Transverse colon (tissue), 4 donors: ENCODE measurements at regions not wholly inside any gene's neighbourhood (a gene's known extent, or its start where the extent isn't known, plus 50 kb on each side); places are given as distances from the start of the nearest gene placed in this dataset.

ENCODE experiments used
- DNase-seq: peaks from one replicate; pipeline ENCODE4 v3.0.0-alpha.2; 2019
- H3K27ac ChIP-seq, 4 donors: fragments of 200-600 bp; sonication (generic); 2 replicates each; pipeline ENCODE4 v1.5.1; 2016 to 2018; ENCODE audit warnings: inconsistent platforms in 4 of 4
- H3K27me3 ChIP-seq: fragments of 200-600 bp; sonication (generic); 2 replicates; pipeline ENCODE4 v1.5.1; 2017; ENCODE audit warnings: inconsistent platforms
- H3K36me3 ChIP-seq, 4 donors: fragments of 200-600 bp; sonication (generic); 2 replicates each; pipeline ENCODE4 v1.5.1; 2017 to 2019; ENCODE audit warnings: inconsistent platforms in 4 of 4
- H3K4me1 ChIP-seq, 4 donors: fragments of 200-600 bp; sonication (generic); 2 replicates each; pipeline ENCODE4 v1.5.1; 2017 to 2020; ENCODE audit warnings: inconsistent platforms in 4 of 4
- H3K4me3 ChIP-seq, 4 donors: fragments of 200-600 bp; sonication (generic); 1 replicate in 1 of 4; 2 replicates in 3 of 4; pipeline versions ENCODE4 v1.5.1 to v1.6.1; 2017 to 2019; ENCODE audit warnings: inconsistent platforms in 4 of 4
- H3K9me3 ChIP-seq, 2 donors: fragments of 200-600 bp; sonication (generic); 2 replicates each; pipeline ENCODE4 v1.5.1; 2017 to 2019; ENCODE audit warnings: inconsistent platforms in 2 of 2
- EP300 ChIP-seq: sonication (generic); formaldehyde crosslinking; IDR thresholded peaks from one replicate; pipeline ENCODE4 v1.6.1; 2017; ENCODE audit warnings: antibody characterized with exemption, low read depth
- POLR2A ChIP-seq: fragments of 450-650 bp; IDR thresholded peaks from one replicate; pipeline ENCODE4 v1.6.1; 2016; ENCODE audit warnings: antibody characterized with exemption, mild to moderate bottlenecking, moderate library complexity
- POLR2AphosphoS5 ChIP-seq, 3 donors: sonication (generic); formaldehyde crosslinking; IDR thresholded peaks; one replicate each; pipeline ENCODE4 v1.6.1; 2016; ENCODE audit warnings: antibody characterized with exemption in 3 of 3
- WGBS, 2 donors: methylation state at CpG; one replicate each; pipeline ENCODE4 v1.1.5; 2018; ENCODE audit warnings: low coverage in 1 of 2; 5-methylcytosine and 5-hydroxymethylcytosine counted together
- in situ Hi-C, 4 donors: fragments of 200-750 bp; cut with MboI; loops; one replicate each; pipeline versions ENCODE4 v1.15.0 to v1.15.1; 2017; ENCODE audit warnings: low sequenced_read_pairs in 3 of 4, low pct_ligation_motif_present in 1 of 4, low pct_unique_long_range_greater_than_20kb in 1 of 4
- intact Hi-C: fragments of 100-400 bp; cut with DNase I; formaldehyde crosslinking; loops from one replicate; pipeline ENCODE4 v1.15.1; 2023; ENCODE audit warnings: low total_unique reads
- TF ChIP-seq, protein P1 (sequence below), 5 experiments: fragments of 200-600 bp in 3 of 5; fragments of 450-650 bp in 2 of 5; sonication (generic) in 3 of 5; IDR thresholded peaks; 1 replicate in 2 of 5; 2 replicates in 3 of 5; pipeline ENCODE4 v1.5.1; 2016 to 2017; ENCODE audit warnings: antibody characterized with exemption in 5 of 5, inconsistent platforms in 3 of 5, mild to moderate bottlenecking in 2 of 5, moderate library complexity in 1 of 5

DNA sequence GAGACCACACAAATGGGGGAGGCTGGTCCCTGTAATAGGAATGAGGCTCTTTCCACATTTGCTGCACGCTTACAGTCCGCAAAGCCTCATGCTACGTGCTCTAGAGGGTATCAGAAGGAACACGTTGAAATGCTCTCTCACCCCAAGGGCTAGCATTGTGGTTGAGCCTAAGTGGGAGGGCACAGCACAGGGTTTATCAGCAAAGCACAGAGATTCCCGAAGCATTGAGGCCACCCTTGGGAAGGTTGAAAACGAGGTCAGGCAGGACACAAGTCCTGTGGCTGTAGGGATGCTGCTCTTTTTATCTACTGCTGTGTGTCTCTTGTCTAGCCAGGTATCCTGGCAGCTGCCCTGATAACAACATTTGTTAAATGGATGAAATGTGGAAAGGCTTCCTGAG is 378.3 kb downstream of the EN1 start:
- Histone ChIP-seq H3K36me3 (no peaks in the 10 kb centered on the region), H3K9me3 (no peaks in the 10 kb centered on the region), H3K4me3 (no peak overlapping the region), H3K27ac (no peak overlapping the region), H3K4me1 (no peaks in the 10 kb centered on the region), H3K27me3 (peaks cover 2% of the 10 kb centered on the region)
- TF ChIP-seq POLR2AphosphoS5 (IDR thresholded peaks at IDR 0.05) (no peak), POLR2A (no peak), EP300 (no peak)
- TF ChIP-seq, protein P1, sequence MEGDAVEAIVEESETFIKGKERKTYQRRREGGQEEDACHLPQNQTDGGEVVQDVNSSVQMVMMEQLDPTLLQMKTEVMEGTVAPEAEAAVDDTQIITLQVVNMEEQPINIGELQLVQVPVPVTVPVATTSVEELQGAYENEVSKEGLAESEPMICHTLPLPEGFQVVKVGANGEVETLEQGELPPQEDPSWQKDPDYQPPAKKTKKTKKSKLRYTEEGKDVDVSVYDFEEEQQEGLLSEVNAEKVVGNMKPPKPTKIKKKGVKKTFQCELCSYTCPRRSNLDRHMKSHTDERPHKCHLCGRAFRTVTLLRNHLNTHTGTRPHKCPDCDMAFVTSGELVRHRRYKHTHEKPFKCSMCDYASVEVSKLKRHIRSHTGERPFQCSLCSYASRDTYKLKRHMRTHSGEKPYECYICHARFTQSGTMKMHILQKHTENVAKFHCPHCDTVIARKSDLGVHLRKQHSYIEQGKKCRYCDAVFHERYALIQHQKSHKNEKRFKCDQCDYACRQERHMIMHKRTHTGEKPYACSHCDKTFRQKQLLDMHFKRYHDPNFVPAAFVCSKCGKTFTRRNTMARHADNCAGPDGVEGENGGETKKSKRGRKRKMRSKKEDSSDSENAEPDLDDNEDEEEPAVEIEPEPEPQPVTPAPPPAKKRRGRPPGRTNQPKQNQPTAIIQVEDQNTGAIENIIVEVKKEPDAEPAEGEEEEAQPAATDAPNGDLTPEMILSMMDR (IDR thresholded peaks at IDR 0.05): no peak
- no peak for DNase-seq
- 61 to 74% methylated on average over 3 to 6 of the region's 6 CpGs for WGBS, 2 donors
- intact Hi-C loops: no loop called here
- in situ Hi-C loops: no loop called here

DNA sequence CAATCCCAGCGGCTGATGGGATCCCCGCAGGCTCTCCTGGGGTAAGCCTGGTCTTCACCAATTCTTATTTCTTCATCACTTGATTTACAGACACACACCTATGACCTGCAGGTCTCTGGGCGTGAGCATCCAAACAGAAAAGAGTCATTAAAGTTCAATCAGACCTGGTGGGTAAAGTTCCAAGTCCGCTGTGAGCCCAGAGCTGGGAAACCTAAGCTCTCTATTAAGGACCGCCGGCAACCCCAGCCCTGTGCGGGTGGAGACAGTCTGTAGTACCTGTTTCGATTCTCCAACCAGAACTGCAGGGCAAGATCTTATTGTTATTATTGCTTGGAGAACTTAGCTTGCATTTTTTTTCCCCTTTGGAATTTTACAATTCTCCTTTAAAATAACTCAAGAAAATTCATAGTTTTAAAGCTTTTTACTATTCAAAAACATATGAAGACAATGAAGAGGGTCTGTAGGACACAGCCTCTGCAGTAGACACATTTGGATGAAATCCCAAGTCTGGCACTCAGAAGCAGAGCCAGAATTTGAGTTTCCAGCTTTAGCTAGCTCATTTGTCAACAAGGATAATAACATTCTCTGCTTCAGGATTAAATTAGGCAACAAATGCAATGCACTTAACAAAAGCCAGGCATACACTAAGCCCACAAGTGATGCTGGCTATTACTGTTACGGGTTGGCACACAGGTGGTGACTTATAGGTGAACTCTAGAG is 376.4 kb downstream of the INSIG2 start:
- WGBS, 2 donors: 59 to 80% methylated on average over 1 to 9 of the region's 9 CpGs

DNA sequence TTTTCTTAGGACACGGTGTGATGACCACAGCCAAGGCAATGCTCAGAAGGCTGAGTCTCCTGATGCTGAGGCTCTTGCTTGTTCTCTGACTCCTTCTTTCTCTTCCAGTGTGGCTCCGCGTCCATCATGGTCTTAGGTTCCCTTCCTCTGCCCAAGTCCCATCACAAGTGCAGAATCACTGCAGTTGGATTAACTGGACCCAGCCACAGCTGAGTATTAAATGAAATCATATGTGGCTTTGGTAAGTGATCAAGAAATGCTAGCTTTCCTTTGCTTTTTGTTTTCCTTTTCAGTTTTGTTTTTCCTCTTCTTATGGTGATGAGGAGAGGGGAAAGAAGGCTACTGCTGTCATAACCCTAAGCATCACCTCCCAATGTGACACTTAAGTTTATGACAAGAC is 375.8 kb downstream of the INSIG2 start:
- Histone ChIP-seq H3K4me3 (no peak overlapping the region), H3K36me3 (no peaks in the 10 kb centered on the region), H3K27me3 (peaks cover 2% of the 10 kb centered on the region), H3K9me3 (no peaks in the 10 kb centered on the region), H3K27ac (no peak overlapping the region), H3K4me1 (no peaks in the 10 kb centered on the region)
- intact Hi-C loops (no loop called here), in situ Hi-C loops (no loop called here)
- TF ChIP-seq EP300 (no peak), POLR2A (no peak)
- no peak for DNase-seq
- 57 to 79% methylated on average over 1 to 3 of the region's 3 CpGs for WGBS, 2 donors

More for the DNA sequence above, 376.4 kb downstream of the INSIG2 start:
- no peak overlapping the region for H3K27ac ChIP-seq
- no peaks in the 10 kb centered on the region for H3K4me1 ChIP-seq
- no peak for TF ChIP-seq POLR2A
- TF ChIP-seq EP300: no peak
- no peak for TF ChIP-seq POLR2AphosphoS5 (IDR thresholded peaks at IDR 0.05)
- TF ChIP-seq, protein P1 (IDR thresholded peaks at IDR 0.05): no peak
- H3K4me3 ChIP-seq: no peak overlapping the region
- in situ Hi-C loops: no loop called here
- peaks cover 2% of the 10 kb centered on the region for H3K27me3 ChIP-seq
- H3K9me3 ChIP-seq: no peaks in the 10 kb centered on the region
- intact Hi-C loops: no loop called here
- DNase-seq: no peak
- H3K36me3 ChIP-seq: no peaks in the 10 kb centered on the region

DNA sequence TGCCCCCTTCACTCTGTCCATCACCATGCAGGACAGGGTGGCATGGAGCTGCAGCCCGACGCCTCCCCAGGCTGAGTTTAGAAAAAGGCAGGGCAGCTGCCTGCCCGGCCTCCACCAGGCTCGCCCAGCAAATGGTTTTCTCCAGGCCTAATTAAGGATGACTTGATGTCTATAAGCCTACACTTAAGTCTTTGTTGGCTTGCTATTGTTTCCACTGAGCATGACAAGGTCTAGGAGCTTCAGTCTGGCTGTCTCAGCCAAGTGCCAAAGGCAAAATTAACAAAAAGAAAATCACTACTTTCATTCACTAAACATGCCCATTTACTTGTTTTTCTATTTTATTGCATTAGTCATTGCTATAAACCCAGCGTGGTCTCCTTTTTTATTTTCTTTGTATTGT is 372.2 kb downstream of the INSIG2 start:
- no peaks in the 10 kb centered on the region for H3K27me3 ChIP-seq
- DNase-seq: no peak
- intact Hi-C loops (no loop called here), in situ Hi-C loops (no loop called here)
- H3K36me3 ChIP-seq: no peaks in the 10 kb centered on the region
- H3K4me3 ChIP-seq: no peak overlapping the region
- no peaks in the 10 kb centered on the region for H3K4me1 ChIP-seq
- no peak overlapping the region for H3K27ac ChIP-seq
- no peaks in the 10 kb centered on the region for H3K9me3 ChIP-seq
- TF ChIP-seq EP300: no peak
- TF ChIP-seq POLR2AphosphoS5 (IDR thresholded peaks at IDR 0.05): no peak
- no peak for TF ChIP-seq POLR2A
- TF ChIP-seq, protein P1 (IDR thresholded peaks at IDR 0.05): no peak
- WGBS, 2 donors: 56 to 81% methylated on average over 1 to 5 of the region's 5 CpGs

DNA sequence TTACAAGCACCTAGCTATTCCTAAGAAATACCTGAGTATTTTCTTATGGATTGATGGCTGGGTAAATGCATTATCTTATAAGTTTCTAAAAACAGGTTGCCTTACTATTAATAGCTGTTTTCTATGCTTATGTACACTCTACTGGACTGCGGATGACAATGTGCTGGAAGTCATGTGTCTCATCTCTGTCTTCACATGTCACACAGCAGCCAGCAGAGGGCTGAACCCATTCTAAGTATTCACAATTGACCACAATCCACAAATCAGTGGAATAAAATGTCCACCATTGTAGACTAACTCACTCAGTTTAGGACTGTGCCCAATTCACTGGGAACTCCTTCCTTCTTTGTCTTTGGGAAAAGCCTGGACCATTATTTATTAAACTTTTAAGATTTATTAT is 371.2 kb downstream of the INSIG2 start:
- H3K27me3 ChIP-seq: no peaks in the 10 kb centered on the region
- in situ Hi-C loops: no loop called here
- no peaks in the 10 kb centered on the region for H3K4me1 ChIP-seq

More for the DNA sequence above, 371.2 kb downstream of the INSIG2 start:
- intact Hi-C loops: no loop called here
- TF ChIP-seq POLR2AphosphoS5 (IDR thresholded peaks at IDR 0.05) (no peak), EP300 (no peak), POLR2A (no peak)
- TF ChIP-seq, protein P1 (IDR thresholded peaks at IDR 0.05): no peak
- no peaks in the 10 kb centered on the region for H3K36me3 ChIP-seq
- no peak overlapping the region for H3K27ac ChIP-seq
- no peak overlapping the region for H3K4me3 ChIP-seq
- DNase-seq: no peak
- 95 to 100% methylated on average over 1 of the region's 1 CpG for WGBS, 2 donors
- no peaks in the 10 kb centered on the region for H3K9me3 ChIP-seq
